ENCODE measurements at regions not wholly inside any gene's neighbourhood (a gene's known extent, or its start where the extent isn't known, plus 50 kb on each side); places are given as distances from the start of the nearest gene placed in this dataset.
"Not testable (repeated sequence)": the region's sequence is repeated elsewhere in the genome, so short reads cannot be mapped to it uniquely, and the experiment has no call there.

DNA sequence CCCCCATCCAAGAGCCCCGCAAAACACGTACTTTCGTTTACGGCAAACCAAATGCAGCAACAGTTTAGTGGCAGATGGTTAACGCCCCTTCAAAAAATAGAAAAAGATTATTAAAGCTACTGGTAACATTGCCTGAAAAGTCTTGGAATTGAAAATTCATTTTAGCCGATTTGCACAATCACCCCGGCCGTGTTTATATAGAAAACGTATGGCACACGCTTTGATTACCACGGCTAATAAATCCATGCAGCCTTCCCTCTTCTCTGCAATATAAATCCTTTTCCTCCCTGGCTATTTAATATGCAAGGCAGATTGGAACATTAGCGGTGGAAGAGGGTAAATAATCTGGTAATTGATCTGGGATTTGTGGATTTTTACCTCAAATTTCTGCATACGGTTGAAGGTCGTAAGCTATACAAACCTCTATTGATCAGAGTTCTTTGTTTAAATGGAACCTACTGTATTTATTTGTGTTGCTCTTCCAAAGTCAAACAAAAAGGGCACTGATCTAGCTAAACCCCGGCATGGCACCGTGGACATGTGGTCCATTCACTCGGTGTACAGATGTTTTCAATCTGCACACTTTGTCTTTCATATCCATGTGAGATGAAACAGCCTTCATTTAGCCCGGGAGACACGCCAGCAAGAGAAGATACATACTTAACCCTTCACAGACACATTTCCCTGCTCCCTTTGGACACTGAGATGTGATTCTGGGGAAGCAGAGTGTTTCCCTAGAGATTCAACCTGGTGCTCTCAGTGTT lies 238.1 kb upstream of the MAF start:
- Mint-ChIP-seq H3K9me3 (ENCODE audit: insufficient read depth) (no peaks in the 10 kb centered on the region), H3K27me3 (ENCODE audit: low read depth) (no peaks in the 10 kb centered on the region), H3K36me3 (ENCODE audit: low read depth) (no peaks in the 10 kb centered on the region), H3K4me3 (no peak overlapping the region), H3K4me1 (ENCODE audit: low read depth) (peaks cover under 1% of the 10 kb centered on the region), H3K27ac (no peak overlapping the region)
- ChIA-PET POLR2A (no interaction called here), CTCF (no interaction called here)
- no peak for DNase-seq
- ATAC-seq, result no peak

DNA sequence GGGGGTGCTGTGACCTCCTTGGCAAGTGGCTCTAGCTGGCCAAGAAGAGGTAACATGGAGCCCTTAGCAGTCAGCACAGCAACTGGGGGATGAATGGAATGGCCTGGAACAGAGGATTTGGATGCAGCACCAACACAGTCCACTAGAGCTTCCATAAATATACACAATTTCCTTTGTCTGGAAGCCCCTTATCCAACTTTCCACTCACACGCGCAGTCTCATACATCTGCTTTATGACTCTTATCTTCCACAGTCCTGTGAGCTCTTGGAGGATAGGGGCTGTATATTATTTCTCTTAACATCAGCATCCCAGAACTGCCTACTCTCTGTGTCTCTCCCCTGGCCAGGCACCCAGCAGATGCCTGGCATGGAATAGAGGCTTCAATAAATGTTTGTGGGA lies 235.6 kb upstream of the MAF start:
- H3K4me1 Mint-ChIP-seq (ENCODE audit: low read depth), result no peaks in the 10 kb centered on the region

DNA sequence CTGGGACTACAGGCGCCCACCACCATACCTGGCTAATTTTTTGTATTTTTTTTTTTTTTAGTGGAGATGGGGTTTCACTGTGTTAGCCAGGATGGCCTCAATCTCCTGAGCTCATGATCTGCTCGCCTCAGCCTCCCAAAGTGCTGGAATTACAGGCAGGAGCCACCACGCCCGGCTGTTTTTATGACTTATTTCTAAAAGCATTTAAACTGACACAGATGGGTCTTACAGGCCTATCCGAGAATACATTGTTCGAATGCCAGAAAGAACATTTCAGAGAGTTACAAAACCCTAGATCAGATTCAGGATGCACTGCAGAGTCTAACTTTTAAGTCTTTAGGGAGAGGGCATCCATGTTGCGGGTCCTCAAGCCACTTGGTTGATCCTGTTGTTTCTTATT lies 234.7 kb upstream of the MAF start:
- Mint-ChIP-seq H3K27me3 (ENCODE audit: low read depth) (no peaks in the 10 kb centered on the region), H3K9me3 (ENCODE audit: insufficient read depth) (no peaks in the 10 kb centered on the region), H3K4me3 (no peak overlapping the region), H3K4me1 (ENCODE audit: low read depth) (no peaks in the 10 kb centered on the region), H3K27ac (no peak overlapping the region), H3K36me3 (ENCODE audit: low read depth) (no peaks in the 10 kb centered on the region)
- ATAC-seq (no peak), DNase-seq (no peak)
- CTCF ChIA-PET, result no interaction called here
- POLR2A ChIA-PET, result no interaction called here

More for the DNA sequence above, 235.6 kb upstream of the MAF start:
- no peak overlapping the region for H3K4me3 Mint-ChIP-seq
- H3K27ac Mint-ChIP-seq, result no peak overlapping the region
- no peaks in the 10 kb centered on the region for H3K36me3 Mint-ChIP-seq (ENCODE audit: low read depth)
- no peaks in the 10 kb centered on the region for H3K9me3 Mint-ChIP-seq (ENCODE audit: insufficient read depth)
- ChIA-PET POLR2A (no interaction called here), CTCF (no interaction called here)
- ATAC-seq (no peak), DNase-seq (no peak)
- no peaks in the 10 kb centered on the region for H3K27me3 Mint-ChIP-seq (ENCODE audit: low read depth)

DNA sequence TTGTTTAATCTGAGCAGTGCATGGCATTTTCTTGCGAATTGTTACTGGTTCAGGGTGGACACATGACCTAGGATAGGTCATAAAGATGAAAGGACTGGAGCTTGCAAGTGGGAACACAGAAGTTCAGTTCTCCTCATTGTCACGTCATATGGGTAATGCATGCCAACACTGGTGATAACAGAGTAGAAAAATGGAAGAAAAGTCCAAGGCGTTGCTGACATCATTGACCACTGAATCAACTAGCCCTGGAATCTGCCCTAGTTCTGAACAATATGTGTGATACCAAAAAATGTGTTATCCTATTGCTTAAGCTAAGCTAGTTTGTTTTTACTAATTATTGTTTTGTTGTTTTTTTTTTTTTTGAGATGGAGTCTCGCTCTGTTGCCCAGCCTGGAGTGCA lies 234.2 kb upstream of the MAF start:
- POLR2A ChIA-PET, result no interaction called here

DNA sequence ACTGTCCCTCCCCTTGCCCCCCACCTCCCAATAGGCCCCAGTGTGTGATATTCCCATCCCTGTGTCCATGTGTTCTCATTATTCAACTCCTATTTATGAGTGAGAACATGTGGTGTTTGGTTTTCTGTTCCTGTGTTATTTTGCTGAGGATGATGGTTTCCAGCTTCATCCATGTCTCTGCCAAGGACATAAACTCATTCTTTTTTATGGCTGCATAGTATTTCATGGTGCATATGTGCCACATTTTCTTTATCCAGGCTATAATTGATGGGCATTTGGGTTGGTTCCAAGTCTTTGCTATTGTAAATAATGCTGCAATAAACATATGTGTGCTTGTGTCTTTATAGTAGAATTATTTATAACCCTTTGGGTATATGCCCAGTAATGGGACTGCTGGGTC lies 233.5 kb upstream of the MAF start:
- CTCF ChIA-PET; DNase-seq; H3K36me3 Mint-ChIP-seq (ENCODE audit: low read depth); POLR2A ChIA-PET; H3K27ac Mint-ChIP-seq; H3K4me3 Mint-ChIP-seq; H3K4me1 Mint-ChIP-seq (ENCODE audit: low read depth); H3K9me3 Mint-ChIP-seq (ENCODE audit: insufficient read depth); H3K27me3 Mint-ChIP-seq (ENCODE audit: low read depth); ATAC-seq: not testable (repeated sequence)

More for the DNA sequence above, 234.2 kb upstream of the MAF start:
- Mint-ChIP-seq H3K9me3 (ENCODE audit: insufficient read depth) (no peaks in the 10 kb centered on the region), H3K4me3 (no peak overlapping the region), H3K27me3 (ENCODE audit: low read depth) (no peaks in the 10 kb centered on the region), H3K27ac (no peak overlapping the region), H3K36me3 (ENCODE audit: low read depth) (no peaks in the 10 kb centered on the region), H3K4me1 (ENCODE audit: low read depth) (no peaks in the 10 kb centered on the region)
- CTCF ChIA-PET, result no interaction called here
- no peak for ATAC-seq
- no peak for DNase-seq

DNA sequence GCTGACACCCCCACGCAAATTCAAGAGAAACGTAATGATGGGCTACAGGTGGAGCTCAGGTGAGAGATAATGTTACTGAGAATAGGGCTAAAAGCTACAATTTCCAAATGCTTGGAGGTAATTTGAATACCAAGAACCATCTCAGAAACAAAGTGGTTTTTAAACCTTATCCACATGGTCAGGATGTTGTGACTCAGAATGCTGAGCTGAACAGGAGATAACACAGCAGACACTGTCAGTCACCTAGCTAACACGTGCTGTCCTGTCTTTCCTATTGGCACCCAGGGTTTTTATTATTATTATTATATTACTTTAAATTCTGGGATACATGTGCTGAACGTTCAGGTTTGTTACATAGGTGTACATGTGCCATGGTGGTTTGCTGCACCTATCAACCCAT lies 233.0 kb upstream of the MAF start:
- Mint-ChIP-seq H3K36me3 (ENCODE audit: low read depth) (no peaks in the 10 kb centered on the region), H3K9me3 (ENCODE audit: insufficient read depth) (no peaks in the 10 kb centered on the region), H3K4me1 (ENCODE audit: low read depth) (no peaks in the 10 kb centered on the region), H3K27me3 (ENCODE audit: low read depth) (no peaks in the 10 kb centered on the region), H3K4me3 (no peak overlapping the region), H3K27ac (no peak overlapping the region)
- ATAC-seq (no peak), DNase-seq (no peak)
- POLR2A ChIA-PET, result no interaction called here
- CTCF ChIA-PET, result no interaction called here

DNA sequence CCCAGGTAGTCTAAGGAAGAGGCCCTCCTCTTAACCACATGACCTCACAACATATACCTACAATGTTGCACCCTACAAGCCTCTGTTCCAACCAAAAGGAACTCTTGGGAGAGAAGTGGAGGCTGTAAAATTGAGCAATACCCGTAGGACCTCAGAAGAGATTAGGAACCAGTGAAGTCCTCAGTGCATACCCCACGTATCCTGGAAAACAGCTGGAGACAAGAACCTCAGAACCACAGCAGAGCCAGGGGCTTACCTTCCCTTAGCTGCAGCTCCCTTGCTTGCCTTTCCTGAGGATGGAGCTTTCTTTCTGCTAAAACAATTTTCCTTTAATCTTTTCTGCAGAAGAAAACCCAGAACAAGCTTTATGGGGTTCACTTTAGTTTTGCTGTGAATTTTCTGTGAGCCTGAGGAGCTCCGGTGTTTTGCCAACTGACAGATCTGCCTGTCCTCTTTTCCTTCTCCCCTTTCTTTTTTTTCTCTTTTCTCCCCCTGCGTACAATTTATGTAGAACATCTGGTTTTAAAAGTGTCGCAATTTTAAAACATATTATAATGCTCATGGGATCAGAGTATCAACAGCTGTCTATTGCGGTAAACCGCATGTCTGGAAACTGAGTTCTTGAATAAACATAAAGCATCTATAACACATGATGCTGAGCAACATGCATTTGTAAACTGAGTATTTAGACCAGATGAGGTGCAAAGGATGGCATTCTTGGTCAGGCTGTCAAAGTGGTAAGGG lies 226.4 kb upstream of the MAF start:
- DNase-seq (no peak), ATAC-seq (no peak)
- Mint-ChIP-seq H3K9me3 (ENCODE audit: insufficient read depth) (no peaks in the 10 kb centered on the region), H3K27ac (no peak overlapping the region), H3K4me3 (no peak overlapping the region), H3K27me3 (ENCODE audit: low read depth) (no peaks in the 10 kb centered on the region), H3K4me1 (ENCODE audit: low read depth) (no peaks in the 10 kb centered on the region), H3K36me3 (ENCODE audit: low read depth) (no peaks in the 10 kb centered on the region)
- ChIA-PET CTCF (interaction anchor here (0.7 kb wide), 1 partner anchor 540 kb away, joined by 3 read pairs; no protein-coding TSS in a partner anchor), POLR2A (no interaction called here)

DNA sequence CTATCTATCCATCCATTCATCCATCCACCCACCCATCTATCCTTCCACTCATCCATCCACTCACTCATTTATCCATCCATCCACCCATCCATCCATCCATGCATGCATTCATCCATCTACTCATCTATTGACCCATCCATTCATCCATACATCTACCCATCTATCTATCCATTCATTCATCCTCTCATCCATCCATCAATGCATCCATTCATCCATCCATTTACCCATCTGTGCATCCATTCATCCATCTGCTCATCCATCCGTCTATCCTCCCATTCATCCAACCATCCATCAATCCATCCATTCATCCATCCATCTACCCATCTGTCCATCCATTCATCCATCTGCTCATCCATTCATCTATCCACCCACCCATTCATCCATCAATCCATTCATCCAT lies 224.5 kb upstream of the MAF start:
- H3K27ac Mint-ChIP-seq, result no peak overlapping the region
- no peak for ATAC-seq
- H3K36me3 Mint-ChIP-seq (ENCODE audit: low read depth), result no peaks in the 10 kb centered on the region
- DNase-seq, result no peak
- ChIA-PET CTCF (no interaction called here), POLR2A (no interaction called here)
- no peaks in the 10 kb centered on the region for H3K27me3 Mint-ChIP-seq (ENCODE audit: low read depth)
- no peak overlapping the region for H3K4me3 Mint-ChIP-seq
- H3K4me1 Mint-ChIP-seq (ENCODE audit: low read depth), result no peaks in the 10 kb centered on the region
- H3K9me3 Mint-ChIP-seq (ENCODE audit: insufficient read depth), result no peaks in the 10 kb centered on the region

DNA sequence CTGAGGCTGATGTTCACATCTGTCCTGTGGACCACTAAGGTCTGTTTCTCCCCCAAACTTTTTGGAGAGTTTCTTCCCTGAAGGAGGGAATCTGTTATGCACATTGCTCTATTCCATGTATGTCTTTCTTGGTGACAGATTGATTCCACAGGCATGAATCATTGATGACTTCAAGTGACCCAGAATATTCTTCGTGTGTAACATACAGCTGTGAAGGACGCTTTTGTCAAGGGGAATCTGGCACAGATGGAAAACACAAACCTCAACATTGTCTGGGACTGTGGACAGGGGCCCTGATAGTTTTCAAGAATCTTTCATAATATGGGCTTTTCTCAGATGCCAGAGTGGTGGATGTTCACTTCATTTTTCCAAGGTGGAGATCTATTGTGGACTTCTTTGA lies 223.1 kb upstream of the MAF start:
- DNase-seq (no peak), ATAC-seq (no peak)
- no peaks in the 10 kb centered on the region for H3K36me3 Mint-ChIP-seq (ENCODE audit: low read depth)
- H3K27me3 Mint-ChIP-seq (ENCODE audit: low read depth), result no peaks in the 10 kb centered on the region
- H3K4me3 Mint-ChIP-seq, result no peak overlapping the region
- H3K9me3 Mint-ChIP-seq (ENCODE audit: insufficient read depth), result no peaks in the 10 kb centered on the region
- no peak overlapping the region for H3K27ac Mint-ChIP-seq
- H3K4me1 Mint-ChIP-seq (ENCODE audit: low read depth), result no peaks in the 10 kb centered on the region
- CTCF ChIA-PET, result no interaction called here
- POLR2A ChIA-PET, result no interaction called here

DNA sequence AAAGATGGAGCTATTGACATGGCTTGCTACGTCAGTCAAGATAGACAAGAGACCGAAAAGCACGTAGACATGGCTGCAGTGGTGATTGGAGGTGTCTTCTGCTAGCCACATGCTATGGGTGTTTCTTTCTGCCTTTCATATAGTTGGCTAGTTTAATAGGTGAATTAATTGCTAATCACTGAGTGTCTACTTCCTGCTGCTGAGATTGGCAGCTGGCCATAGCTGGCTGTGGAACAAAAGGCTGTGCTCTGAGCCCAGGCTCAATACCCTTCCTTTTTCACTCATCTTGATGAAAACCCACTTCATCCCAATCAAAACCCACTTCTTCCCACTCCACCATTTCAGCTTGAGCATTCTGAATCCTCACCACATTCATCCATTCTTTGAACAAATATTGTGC lies 221.4 kb upstream of the MAF start:
- no peak for ATAC-seq
- POLR2A ChIA-PET, result no interaction called here
- no peaks in the 10 kb centered on the region for H3K9me3 Mint-ChIP-seq (ENCODE audit: insufficient read depth)
- no peak for DNase-seq
- H3K4me1 Mint-ChIP-seq (ENCODE audit: low read depth), result no peaks in the 10 kb centered on the region
- CTCF ChIA-PET, result no interaction called here
- H3K27me3 Mint-ChIP-seq (ENCODE audit: low read depth), result no peaks in the 10 kb centered on the region
- H3K4me3 Mint-ChIP-seq, result no peak overlapping the region
- no peaks in the 10 kb centered on the region for H3K36me3 Mint-ChIP-seq (ENCODE audit: low read depth)
- no peak overlapping the region for H3K27ac Mint-ChIP-seq

DNA sequence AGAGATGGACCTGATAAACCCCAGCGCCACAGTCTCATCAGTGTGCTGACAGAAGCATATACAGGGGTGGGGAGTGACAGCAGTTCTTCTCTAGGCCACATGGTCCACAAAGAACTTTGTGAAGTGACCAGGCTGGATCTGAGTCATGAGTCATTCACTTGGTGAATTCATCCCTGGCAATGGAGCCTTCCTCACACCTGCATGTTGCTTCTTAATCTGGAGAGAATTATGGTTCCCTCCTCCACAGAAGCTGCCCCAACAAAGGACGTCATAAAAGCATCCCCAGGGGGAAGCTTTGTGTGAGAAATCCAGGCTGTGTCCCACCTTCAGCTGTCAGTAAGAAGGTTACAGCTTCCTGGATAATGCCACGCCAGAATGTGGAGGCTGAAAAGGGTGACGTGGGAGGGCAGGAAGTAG lies 215.6 kb upstream of the MAF start:
- no peaks in the 10 kb centered on the region for H3K27me3 Mint-ChIP-seq (ENCODE audit: low read depth)
- DNase-seq (no peak), ATAC-seq (no peak)
- H3K4me1 Mint-ChIP-seq (ENCODE audit: low read depth), result no peaks in the 10 kb centered on the region
- ChIA-PET CTCF (no interaction called here), POLR2A (no interaction called here)
- no peak overlapping the region for H3K27ac Mint-ChIP-seq
- no peaks in the 10 kb centered on the region for H3K9me3 Mint-ChIP-seq (ENCODE audit: insufficient read depth)
- H3K36me3 Mint-ChIP-seq (ENCODE audit: low read depth), result no peaks in the 10 kb centered on the region
- no peak overlapping the region for H3K4me3 Mint-ChIP-seq

DNA sequence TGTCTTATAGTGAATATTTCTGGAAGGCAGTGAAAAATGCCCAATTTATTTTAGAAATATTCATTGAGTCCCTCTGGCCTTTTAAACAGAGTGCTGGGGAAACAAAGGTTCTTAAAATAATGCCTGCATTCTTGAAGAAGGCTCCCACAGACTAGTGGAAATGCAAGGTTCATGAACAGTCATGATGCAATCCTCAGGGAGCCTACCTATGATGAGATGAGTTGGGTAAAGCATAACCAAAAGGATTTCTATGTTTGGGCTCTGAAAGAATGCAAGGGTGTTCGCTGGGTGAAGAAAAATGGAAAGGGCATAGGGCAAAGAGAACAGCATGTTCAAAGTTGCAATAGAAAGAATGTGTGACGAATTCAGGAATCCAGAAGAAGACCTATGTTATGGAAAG lies 214.5 kb upstream of the MAF start:
- H3K27me3 Mint-ChIP-seq (ENCODE audit: low read depth), result no peaks in the 10 kb centered on the region
- H3K4me1 Mint-ChIP-seq (ENCODE audit: low read depth), result no peaks in the 10 kb centered on the region
- ATAC-seq (no peak), DNase-seq (no peak)
- no peak overlapping the region for H3K4me3 Mint-ChIP-seq
- POLR2A ChIA-PET, result no interaction called here
- no peaks in the 10 kb centered on the region for H3K36me3 Mint-ChIP-seq (ENCODE audit: low read depth)
- H3K9me3 Mint-ChIP-seq (ENCODE audit: insufficient read depth), result no peaks in the 10 kb centered on the region
- H3K27ac Mint-ChIP-seq, result no peak overlapping the region
- CTCF ChIA-PET, result no interaction called here

DNA sequence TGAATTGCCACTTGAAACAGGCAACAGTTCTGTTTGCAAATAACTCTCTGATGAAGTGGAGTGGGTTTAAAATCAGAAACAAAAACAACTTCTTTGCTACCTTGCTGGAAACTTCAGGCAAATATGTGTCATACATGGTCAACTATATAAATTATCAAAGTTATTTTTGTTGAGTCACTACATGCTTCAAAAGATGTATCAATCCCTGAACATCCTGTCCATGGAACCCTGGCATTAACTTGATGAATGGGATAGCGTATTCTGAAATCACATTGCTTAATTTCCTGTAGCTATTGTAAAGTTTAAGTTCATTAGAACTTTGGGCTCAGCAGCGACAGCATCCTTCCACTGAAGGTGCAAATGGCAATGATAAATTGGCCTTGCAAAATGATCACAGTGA lies 213.6 kb upstream of the MAF start:
- POLR2A ChIA-PET, result no interaction called here
- H3K9me3 Mint-ChIP-seq (ENCODE audit: insufficient read depth), result no peaks in the 10 kb centered on the region
- H3K27ac Mint-ChIP-seq, result no peak overlapping the region
- H3K36me3 Mint-ChIP-seq (ENCODE audit: low read depth), result no peaks in the 10 kb centered on the region
- H3K4me1 Mint-ChIP-seq (ENCODE audit: low read depth), result no peaks in the 10 kb centered on the region
- CTCF ChIA-PET, result no interaction called here
- DNase-seq, result no peak
- no peaks in the 10 kb centered on the region for H3K27me3 Mint-ChIP-seq (ENCODE audit: low read depth)
- no peak overlapping the region for H3K4me3 Mint-ChIP-seq
- no peak for ATAC-seq
